Adrenal gland (tissue), 9 donors: ENCODE measurements at regions not wholly inside any gene's neighbourhood (a gene's known extent, or its start where the extent isn't known, plus 50 kb on each side); places are given as distances from the start of the nearest gene placed in this dataset.

ENCODE experiments used
- DNase-seq, 7 donors: peaks; one replicate each; pipeline ENCODE4 v3.0.0-alpha.2; 2019 to 2020
- H3K27ac ChIP-seq, 5 donors: fragments of 200-600 bp; sonication (generic) in 4 of 5; 1 replicate in 3 of 5; 2 replicates in 2 of 5; pipeline versions ENCODE4 v1.5.1 to v1.8.0; 2016 to 2020; ENCODE audit warnings: mild to moderate bottlenecking in 1 of 5
- H3K27me3 ChIP-seq: fragments of 200-600 bp; 2 replicates; pipeline ENCODE4 v1.8.0; 2021
- H3K36me3 ChIP-seq, 2 donors: fragments of 200-600 bp; replicated peaks in 1 of 2; 1 replicate in 1 of 2; 2 replicates in 1 of 2; pipeline versions ENCODE4 v1.5.1 to v1.8.0; 2018 to 2022
- H3K4me1 ChIP-seq, 2 donors: fragments of 200-600 bp; replicated peaks in 1 of 2; 1 replicate in 1 of 2; 2 replicates in 1 of 2; pipeline versions ENCODE4 v1.5.1 to v1.8.0; 2018 to 2021
- H3K4me3 ChIP-seq, 4 donors: fragments of 200-600 bp; sonication (generic) in 3 of 4; one replicate each; pipeline ENCODE4 v1.5.1; 2016 to 2018
- H3K9me3 ChIP-seq, 3 donors: fragments of 200-600 bp; sonication (generic) in 1 of 3; replicated peaks in 1 of 3; 1 replicate in 2 of 3; 2 replicates in 1 of 3; pipeline versions ENCODE4 v1.5.1 to v1.8.0; 2016 to 2021
- CTCF ChIP-seq, 6 experiments: fragments of 450-650 bp in 4 of 6; fragments of 200-600 bp in 2 of 6; sonication (generic) in 1 of 6; IDR thresholded peaks; 1 replicate in 5 of 6; 2 replicates in 1 of 6; pipeline versions ENCODE4 v1.5.1 to v1.8.0; 2016 to 2021; ENCODE audit warnings: antibody characterized with exemption in 6 of 6, mild to moderate bottlenecking in 2 of 6, moderate library complexity in 1 of 6
- POLR2A ChIP-seq, 2 donors: fragments of 450-650 bp; IDR thresholded peaks; one replicate each; pipeline ENCODE4 v1.6.1; 2017; ENCODE audit warnings: antibody characterized with exemption in 2 of 2, mild to moderate bottlenecking in 2 of 2, moderate library complexity in 1 of 2
- WGBS, 4 donors: extraction: QIAGEN DNeasy Blood & Tissue Kit in 2 of 4; methylation state at CpG; one replicate each; pipeline versions ENCODE4 v1.1.5 to v1.1.7; 2013 to 2017; 5-methylcytosine and 5-hydroxymethylcytosine counted together
- intact Hi-C, 2 donors: fragments of 100-400 bp; cut with DNase I; formaldehyde crosslinking; loops; one replicate each; pipeline versions ENCODE4 v1.14.1 to v1.15.0; 2022 to 2023
- donor health status: healthy with polysubstance abuse.
- donor health status: Bipolar disorder and iron deficiency.
- donor health status: DM: yes; HTN: yes; CAD: no.
- donor health status: DM: no; HTN: no; CAD: no.
- donor health status: DM: no; HTN: no; CAD: no.

GRCh38 chr3:24663406-24663805, 168.8 kb upstream of the THRB start:
- Histone ChIP-seq H3K9me3 (no peaks in the 10 kb centered on the region), H3K27ac (no peak overlapping the region), H3K4me1 (no peaks in the 10 kb centered on the region), H3K4me3 (no peak overlapping the region), H3K36me3 (no peaks in the 10 kb centered on the region), H3K27me3 (peaks cover 7% of the 10 kb centered on the region)
- no peak for DNase-seq
- intact Hi-C loops: no loop called here
- WGBS, 4 donors: 87 to 92% (median 90%) methylated on average over 6 of the region's 6 CpGs
- no peak for TF ChIP-seq POLR2A (IDR thresholded peaks at IDR 0.05)
- TF ChIP-seq CTCF (IDR thresholded peaks at IDR 0.05): no peak

GRCh38 chr3:24668039-24668438, 173.4 kb upstream of the THRB start:
- no peak for TF ChIP-seq CTCF (IDR thresholded peaks at IDR 0.05)
- TF ChIP-seq POLR2A (IDR thresholded peaks at IDR 0.05): no peak
- Histone ChIP-seq H3K27ac (no peak overlapping the region), H3K27me3 (peaks cover 13% of the 10 kb centered on the region), H3K36me3 (no peaks in the 10 kb centered on the region), H3K4me3 (no peak overlapping the region), H3K9me3 (no peaks in the 10 kb centered on the region), H3K4me1 (no peaks in the 10 kb centered on the region)
- no peak for DNase-seq
- 77 to 93% (median 85%) methylated on average over 3 of the region's 3 CpGs for WGBS, 4 donors
- intact Hi-C loops: no loop called here

GRCh38 chr3:24670871-24671270, 176.2 kb upstream of the THRB start:
- intact Hi-C loops: no loop called here
- Histone ChIP-seq H3K9me3 (no peaks in the 10 kb centered on the region), H3K4me3 (no peak overlapping the region), H3K4me1 (no peaks in the 10 kb centered on the region), H3K36me3 (no peaks in the 10 kb centered on the region), H3K27me3 (peaks cover 13% of the 10 kb centered on the region), H3K27ac (no peak overlapping the region)
- no peak for TF ChIP-seq POLR2A (IDR thresholded peaks at IDR 0.05)
- TF ChIP-seq CTCF (IDR thresholded peaks at IDR 0.05): no peak
- 82 to 88% (median 85%) methylated on average over 3 of the region's 3 CpGs for WGBS, 4 donors
- no peak for DNase-seq

GRCh38 chr3:24673596-24673995, 178.9 kb upstream of the THRB start:
- H3K36me3 ChIP-seq: no peaks in the 10 kb centered on the region
- WGBS, 4 donors: 50 to 62% (median 52%) methylated on average over 1 of the region's 1 CpG
- intact Hi-C loops: no loop called here
- H3K9me3 ChIP-seq: no peaks in the 10 kb centered on the region
- DNase-seq: no peak
- peaks cover 6% of the 10 kb centered on the region for H3K27me3 ChIP-seq
- H3K4me3 ChIP-seq: no peak overlapping the region
- TF ChIP-seq POLR2A (IDR thresholded peaks at IDR 0.05) (no peak), CTCF (IDR thresholded peaks at IDR 0.05) (no peak)
- no peaks in the 10 kb centered on the region for H3K4me1 ChIP-seq
- H3K27ac ChIP-seq: no peak overlapping the region
